Anterior cingulate cortex (tissue), 58 donors: ENCODE measurements at regions not wholly inside any gene's neighbourhood (a gene's known extent, or its start where the extent isn't known, plus 50 kb on each side); places are given as distances from the start of the nearest gene placed in this dataset.

Experiments used
- DNase-seq, 58 donors: peaks; one replicate each; lab custom pipeline; 2025; lab: John Stamatoyannopoulos, UW

DNA sequence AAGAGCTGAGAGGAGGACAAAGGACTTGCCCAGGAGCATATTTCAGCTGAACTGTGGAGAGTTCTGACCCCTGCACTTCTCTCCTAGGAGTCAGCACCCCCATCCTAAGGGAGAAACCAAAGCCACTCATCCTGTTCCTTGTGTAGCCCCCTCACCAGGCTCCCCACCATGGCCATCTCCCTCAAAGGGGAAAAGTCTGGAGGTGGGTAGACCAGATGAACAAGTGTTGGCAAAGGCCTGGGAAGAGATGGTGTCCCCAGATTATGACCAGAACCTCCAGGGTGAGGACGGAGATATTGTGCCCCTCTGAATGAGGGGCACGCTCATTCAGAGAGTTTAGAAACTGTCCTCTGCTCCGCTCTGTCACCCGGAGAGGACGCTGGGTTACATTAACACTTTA lies 880.0 kb downstream of the BRD1 start:
- DNase-seq = no peak

DNA sequence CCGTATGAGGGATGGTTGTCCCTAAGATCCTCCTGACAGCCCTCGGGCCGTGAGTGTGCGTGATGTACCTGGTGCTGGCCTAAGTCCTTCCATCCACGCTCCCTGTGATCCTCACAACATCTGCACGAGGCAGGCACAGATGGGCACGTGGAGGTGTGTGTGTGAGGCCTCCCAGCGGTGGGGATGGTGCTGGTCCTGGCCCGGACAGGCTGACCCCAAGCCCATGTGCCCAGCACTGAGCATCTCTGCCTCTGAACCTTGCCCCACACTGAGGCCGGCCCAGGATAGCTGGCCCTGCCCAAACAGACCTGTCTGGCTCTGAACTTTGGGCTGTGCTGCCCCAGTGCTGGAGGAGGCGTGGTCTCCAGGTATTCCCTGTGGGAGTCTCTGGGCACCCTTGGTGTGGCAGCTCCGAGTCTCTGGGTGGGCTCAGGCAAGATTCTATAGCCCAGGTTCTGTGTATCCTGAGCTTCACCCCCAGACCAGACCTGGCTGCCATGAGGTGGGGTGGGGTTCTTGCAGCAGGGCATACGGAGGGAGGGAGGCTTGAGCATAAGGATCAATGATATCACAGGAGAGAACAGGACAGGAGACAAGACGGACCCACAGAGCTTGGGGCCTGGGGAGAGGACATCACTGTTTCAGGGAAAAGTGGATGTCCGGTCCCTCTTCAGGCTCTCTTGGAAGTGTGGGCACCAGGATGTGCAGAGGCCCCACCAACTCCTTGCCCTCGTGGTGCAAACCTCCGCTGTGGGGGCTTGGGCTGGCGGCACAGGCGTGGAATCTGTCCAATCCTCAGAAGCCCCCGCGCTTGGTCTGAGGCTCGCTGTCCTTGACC lies 881.8 kb downstream of the BRD1 start:
- no peak for DNase-seq

DNA sequence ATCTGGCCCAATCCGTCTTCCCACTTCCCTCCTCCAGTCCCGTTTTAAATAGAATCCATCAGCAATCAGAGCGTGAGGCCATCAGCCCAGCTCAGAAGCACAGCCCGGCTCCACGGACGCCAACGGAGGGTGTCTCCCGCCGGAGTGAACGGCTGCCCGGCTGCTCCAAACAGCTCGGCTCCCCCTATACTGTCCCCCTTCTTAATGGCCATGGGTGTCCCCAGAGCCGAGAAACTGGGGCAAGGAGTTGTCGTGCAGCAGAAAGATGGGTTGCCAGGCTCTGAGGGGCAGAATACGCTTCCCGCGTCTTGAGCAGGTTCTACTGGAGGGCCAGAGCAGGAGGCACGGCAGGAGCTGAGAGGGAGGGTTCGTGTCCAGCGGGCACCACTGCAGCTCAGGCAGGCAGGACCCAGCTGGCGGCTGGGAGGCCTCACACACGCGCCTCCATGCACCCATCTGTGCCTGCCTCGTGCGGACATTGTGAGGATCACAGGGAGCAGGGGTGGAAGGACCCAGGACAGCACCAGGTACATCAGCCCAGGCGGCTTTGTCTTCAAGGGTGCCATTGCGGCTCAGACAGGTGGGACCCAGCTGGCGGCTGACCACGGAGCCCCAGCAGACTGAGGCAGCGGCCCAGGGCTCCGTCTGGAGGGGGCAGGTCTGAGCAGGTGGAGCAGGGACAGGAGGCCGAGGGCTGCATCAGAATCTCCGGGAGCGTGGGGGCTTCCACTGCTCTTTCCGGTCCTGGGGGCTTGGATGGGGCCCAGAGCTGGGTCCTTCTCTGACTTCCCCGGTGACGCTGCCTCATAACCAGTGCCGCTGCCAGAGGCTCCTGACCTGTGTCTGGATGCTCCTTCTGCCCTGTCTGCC lies 882.7 kb downstream of the BRD1 start:
- DNase-seq = no peak

DNA sequence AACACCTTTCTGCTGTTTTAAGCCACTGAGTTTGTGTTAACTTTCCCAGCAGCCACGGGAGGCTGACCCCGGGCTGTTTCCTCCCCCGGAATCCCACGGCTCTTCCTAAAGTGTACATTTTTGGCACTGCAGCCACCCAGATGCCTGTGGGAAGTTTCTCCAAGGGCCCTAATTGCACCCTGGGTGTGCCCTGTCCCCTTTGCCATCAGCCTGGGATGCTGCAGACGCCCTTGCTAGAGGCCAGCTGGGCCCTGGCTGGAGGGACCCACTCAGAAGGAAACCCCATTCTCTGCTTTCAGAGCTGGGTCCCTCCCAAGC lies 883.3 kb downstream of the BRD1 start:
- DNase-seq = no peak

DNA sequence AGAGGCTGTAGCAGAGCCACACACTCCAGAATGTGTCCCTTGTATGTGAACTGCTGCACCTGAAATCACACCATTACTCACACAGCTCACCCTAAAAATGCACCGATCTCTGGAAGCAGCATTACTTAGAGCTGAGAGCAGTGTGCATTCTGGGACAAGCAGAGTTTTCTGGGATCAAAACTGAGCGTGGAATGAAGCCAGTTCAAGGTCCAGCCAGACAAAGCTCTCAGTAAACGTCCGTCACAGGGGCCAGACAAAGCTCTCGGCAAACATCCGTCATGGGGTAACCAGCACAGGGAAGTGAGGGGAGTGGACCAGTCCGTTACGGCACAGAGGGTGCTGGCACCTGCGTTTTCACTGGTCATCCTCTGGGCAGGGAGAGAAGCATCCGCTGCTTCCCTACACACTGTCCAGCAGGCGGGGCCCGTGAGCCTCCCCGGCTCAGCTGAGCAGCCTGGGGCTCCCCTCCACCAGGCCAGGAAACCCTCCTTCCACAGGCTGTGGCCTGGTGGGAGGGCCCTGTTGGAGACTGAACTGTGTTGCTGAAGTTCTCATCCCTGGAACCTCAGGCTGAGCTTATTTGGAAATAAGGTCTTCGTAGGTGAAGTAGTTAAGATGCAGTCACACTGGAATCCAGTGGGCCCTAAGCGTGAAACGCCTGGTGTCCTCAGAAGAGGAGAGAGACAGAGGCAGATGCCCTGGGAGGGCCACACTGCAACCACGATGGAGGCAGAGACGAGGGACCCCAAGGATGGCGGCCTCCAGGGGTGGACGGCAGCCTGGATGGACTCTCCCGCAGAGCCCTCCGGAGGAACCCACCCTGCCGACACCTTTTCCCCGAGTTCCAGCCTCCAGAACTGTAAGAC lies 883.9 kb downstream of the BRD1 start:
- peak in 28 of 58 donors; percentile 15 to 63 (median 38) for DNase-seq

DNA sequence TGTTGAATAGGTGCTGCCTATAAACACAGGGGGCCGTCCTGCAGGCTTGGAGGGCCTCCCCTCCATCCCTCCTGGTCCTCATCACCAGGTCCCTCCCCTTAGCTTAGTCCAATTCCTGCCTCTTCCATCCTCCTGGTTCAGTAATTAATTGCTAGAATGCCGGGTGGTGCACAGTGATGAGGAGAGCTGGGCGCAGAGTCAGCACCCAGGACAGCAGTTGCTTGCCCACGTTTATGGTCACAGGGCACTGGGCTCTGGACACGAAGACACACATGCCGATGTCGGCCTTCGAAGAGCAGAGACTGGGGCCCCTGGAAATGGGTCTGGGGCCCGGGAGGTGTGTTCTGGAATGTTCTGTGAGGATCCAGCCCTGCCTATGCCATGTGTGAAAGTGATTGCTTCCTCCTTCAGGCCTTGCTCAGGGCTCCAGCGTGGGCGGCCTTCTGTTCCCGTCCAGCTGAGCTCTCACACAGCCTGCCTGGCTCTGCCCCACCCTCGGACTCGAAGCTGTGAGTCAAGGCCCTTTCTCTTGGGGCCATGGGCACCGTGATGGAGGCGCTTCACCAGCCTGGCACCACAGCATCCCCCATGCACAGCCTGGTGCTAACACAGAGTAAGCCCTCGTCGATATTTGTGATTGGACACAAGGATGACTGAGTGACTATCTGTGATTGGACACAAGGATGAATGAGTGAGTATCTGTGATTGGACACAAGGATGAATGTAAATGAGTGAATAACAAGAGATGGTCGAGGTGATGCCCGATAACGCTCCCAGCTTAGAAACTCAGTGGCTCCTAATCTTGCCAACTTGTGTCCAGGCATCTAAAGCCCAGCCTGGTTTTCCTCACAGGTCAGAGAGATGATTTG lies 884.7 kb downstream of the BRD1 start:
- DNase-seq = no peak

DNA sequence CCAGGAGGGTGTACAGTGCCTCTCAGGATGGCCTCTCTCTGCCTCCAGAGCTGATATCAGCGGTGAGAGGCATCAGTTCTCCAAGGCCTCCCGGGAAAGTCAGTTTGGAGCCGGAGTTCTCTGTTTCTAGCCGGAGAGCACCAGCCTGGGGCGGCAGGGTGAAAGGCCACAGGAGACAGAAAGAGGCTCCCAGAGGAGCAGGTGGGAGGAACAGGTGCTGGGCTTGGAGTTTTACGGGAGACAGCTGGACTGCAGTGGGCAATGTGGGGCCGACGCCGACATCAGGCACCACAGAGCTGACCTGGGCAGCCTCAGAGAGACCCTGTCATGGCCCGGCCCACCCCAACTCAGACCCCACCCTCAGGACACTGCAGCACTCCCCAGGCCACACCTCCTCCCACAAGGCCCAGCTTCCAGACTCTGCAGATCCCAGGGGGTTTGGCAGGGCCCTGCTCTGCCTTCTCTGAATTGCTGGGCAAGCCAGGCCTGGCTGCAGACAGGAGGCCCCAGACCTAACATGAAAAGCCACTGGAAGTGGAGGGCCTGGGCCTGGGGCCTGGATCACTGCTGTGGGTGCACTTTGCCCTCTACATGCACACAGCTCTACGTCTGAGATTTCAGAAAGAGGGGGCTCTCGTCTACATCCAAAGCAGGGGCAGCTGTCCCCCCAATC lies 885.6 kb downstream of the BRD1 start:
- no peak for DNase-seq

DNA sequence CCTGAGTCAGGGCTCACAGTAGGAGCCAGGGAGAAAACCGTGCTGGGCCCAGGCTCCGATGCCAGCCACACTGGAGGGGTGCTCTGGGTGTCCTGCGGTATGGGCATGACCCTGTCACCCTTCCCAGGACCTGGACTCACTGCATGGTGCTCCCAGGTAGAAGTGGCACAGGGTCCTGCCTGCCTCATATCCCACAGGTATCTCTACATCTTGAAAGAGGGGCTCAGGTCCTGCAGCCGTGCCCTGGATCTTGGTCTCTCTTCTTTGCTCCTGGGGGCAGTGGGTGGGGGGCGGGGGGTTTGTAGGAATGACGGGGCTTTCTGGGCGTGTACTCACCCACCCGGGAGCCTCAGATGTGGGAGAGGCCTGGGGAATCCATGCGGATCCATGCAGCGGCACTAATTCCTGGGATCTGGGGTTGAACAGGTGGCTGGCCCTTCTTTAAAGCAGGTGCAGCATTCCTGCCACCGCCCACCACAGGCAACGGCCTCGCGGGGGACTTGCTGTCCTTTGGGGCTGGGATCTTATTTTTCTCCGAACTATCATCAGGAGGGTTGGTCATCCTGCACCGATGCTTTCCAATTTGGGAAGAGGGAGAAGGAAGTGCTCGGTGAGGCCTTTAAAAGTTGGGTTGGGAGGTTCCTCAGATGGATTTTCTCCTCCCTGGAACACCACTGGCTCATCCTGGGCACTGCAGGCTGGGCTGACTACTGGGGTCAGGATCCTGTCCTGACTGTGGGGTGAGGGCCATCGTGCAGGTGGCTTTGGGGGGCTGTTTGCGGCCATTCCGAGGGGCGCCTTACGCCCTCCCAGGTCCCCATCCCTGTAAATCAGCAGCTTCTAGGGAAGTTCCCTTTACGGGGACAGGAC lies 886.4 kb downstream of the BRD1 start:
- DNase-seq = no peak

DNA sequence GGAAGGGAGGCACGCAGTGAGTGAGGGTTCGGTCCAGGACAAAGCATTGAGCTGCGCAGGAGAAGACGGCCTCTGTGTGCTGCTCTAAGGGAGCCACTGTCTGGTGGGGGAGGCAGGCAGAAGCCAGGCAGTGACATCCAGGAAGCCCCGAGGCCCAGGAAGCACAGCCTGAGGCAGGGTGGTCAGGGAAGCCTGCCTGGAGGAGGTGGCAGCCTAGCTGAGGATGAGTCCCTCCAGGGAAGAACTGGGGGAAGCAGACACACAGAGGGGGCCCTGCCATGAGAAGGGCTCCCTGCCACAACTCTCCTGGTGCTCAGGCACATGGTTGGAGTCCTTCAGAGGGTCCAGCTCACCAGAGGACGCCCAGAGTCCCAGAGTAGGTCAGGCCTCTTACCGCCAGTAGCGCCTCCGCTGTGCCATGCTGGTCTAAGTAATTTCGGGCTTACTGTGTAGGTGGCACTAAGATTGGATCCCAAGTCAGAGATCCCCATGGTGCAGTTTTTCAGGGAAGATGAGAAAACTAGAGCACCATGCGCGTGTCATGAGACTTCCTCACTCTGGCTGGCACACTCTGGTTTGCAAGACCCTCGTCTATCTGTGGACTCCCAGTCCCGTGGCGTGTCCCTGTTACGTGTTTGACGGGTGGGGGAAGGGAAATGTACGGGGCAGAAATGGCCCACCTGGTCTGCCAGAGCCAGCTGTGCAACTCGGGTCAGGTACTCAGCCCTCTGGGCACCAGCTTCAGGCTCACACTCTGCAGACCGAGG lies 887.2 kb downstream of the BRD1 start:
- no peak for DNase-seq

DNA sequence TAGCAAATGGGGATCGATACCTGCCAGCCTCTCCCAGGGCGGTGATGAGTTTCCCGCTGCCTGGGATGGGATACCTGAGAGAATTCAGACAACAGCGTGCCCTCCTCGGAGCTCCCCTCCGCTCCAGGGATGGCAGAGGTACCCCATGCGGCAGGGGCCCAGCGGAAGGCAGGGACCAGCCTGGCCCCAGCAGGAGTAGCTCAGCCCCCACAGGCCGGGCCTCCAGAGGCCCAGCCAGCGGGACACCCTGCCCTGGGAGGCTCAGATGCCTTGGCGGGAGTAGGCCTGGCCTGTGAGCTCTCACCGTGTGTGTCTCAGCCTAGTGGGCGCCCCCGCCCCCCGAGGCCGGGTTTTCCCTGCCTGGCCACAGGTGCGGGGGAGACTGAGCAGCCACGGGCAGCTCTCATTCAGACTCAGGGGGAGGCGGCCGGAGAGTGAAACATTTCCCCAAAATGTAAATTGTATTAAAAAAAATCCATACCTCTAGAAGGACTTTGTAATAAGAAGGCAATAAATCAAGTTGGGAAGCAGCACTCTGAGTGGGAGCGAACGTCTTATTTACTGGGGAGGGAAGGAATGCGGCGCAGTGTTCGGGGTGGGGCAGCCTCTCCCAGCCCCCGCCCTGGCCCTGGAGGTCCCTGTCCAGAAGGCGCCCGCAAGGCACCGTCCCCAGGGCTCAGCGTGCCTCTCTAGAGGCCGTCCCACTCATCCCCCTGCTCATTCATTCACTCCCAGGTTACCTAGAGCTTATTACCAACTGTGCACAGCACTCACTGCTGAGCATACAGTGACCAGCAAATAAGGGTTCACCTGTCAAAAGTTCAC lies 888.0 kb downstream of the BRD1 start:
- DNase-seq = no peak

DNA sequence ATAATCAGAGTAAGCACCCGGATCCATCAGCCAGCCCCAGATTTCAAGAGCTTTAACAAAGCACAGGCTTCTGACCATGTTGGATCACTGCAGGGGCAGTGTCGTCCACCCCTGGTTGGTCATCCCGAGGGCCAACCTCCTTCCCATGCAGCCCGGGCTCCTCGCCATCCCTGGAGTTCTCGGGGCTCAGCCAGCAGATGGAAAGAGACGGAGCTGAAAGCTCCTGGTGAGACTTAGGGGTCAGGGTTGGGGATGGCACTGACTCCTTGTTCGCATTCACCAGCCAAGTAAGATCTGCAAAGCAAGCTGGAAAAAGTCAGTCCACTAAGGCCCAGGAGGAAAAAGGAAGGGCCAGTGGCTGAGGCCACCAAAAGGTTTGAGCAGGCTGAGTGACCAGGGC lies 888.9 kb downstream of the BRD1 start:
- no peak for DNase-seq

DNA sequence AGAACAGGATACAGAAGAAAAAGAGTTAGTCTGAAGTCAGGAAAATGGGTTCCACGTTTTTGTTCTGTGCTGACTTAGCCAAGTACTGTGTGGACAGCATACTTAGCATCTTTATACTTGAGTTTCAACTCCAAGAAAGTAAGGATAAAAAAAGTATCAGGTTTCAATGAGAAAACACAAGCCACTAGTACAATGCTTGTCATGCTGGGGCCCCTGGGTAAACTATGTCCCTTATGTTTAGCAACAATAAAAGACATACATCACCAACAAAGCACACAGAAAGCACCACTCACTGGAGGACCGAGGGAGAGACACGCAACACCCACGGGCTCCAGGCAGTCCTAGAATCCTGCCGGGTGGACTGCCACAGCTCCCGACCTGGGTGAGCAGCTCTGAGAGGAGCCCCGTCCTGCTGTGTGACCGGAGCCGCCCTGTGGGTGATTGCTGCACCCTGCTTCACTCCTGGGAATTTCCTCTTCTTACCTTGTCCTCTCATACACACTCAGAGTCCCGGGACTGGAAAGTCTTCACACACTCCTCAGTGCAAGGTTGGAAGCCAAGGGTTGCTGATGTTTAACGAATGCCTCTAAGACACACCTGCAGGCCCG lies 890.5 kb downstream of the BRD1 start:
- DNase-seq = no peak

DNA sequence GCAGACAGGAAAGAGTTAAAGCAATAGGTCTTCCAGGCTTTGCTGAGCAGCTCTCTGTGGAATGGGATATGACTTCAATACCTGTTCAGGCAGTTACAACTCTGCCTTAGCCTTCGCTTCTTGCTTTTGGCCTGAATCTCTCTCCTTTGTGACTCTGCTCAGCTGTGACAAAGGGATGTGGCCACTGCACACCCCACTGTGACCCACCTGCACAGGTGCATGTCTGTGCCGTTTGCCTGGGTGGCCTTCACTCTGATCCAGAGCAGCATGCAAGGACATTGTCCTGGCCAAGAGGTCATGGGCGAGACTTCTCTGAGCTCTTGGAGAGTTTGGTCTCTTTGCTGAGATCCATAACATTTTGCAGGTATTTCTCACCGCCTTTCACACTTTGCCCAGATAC lies 891.3 kb downstream of the BRD1 start:
- DNase-seq = no peak

DNA sequence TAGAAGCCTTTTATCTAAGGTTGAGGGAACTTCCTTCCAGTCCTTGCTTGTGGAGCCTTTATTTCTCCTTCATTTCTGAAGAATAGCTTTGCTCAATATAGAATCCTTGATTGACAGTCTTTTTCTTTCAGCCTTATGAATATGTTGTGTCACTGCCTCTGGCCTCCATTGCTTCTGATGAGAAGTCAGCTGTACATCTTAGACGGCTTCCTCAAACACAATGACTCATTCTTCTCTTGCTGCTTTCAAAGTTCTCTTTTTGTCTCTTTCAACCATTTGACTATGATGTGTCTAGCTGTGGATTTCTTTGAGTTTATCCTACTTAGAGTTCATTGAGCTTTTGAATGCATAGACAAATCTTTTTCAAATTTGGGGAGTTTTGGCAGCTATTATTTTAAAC lies 893.2 kb downstream of the BRD1 start:
- DNase-seq = no peak

DNA sequence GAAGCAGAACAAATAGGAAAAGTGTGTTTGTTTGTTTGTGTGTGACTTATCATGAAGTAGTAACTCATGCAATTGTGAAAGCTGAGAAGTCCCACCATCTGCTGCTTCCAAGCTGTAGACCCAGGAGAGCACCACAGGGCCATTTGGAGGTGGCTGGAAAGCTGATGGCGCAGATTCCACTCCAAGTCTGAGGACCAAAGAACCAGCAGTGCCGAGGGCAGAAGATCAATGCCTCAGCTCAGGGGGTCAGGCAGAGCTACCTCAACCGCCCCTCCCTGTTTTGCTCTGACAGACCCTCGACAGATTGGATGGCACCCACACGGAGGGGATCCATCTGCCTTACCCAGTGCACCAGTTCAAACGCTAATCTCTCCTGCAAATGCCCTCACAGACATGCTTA lies 896.2 kb downstream of the BRD1 start:
- no peak for DNase-seq

DNA sequence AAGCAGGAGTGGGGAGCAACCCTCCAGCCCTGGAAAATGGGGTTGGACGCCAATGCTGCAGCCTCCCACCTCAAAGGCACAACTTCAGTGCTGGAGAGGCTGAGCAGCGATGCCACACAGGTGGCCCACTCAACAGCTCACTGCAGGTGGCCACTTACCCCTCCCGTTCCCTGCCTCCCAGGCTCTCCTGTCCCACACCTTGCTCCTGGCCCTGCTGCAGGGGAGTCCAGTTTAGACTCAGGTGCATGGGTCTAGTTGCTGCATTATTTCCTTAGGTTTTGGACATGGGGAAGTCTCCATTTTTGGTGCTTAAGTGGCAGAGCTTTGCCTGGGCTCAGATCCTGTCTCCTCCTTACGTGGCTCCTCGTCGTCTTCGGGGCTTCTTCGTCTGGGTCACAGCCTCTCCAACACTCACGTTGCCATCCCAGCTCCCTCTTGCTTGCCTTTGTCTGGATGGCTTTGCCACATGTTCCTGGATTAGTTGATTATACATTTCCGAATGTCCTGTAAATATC lies 898.3 kb downstream of the BRD1 start:
- DNase-seq = no peak
